Loucy (cell line): ENCODE measurements at regions not wholly inside any gene's neighbourhood (a gene's known extent, or its start where the extent isn't known, plus 50 kb on each side); places are given as distances from the start of the nearest gene placed in this dataset.

Source experiments
- H2AFZ ChIP-seq: fragments of 200-600 bp; sonication (generic); 2 replicates; pipeline ENCODE4 v1.6.0; 2016; ENCODE audit warnings: antibody characterized with exemption, mild to moderate bottlenecking, low read length, moderate library complexity
- H3F3A ChIP-seq: fragments of 200-600 bp; 2 replicates; pipeline ENCODE4 v1.6.0; 2016; ENCODE audit warnings: antibody characterized with exemption, low read depth, mild to moderate bottlenecking
- H3K27me3 ChIP-seq: fragments of 200-600 bp; sonication (generic); 2 replicates; pipeline ENCODE4 v1.6.1; 2014; ENCODE audit warnings: low read length, mild to moderate bottlenecking; ENCODE audit not compliant: insufficient read depth, poor library complexity, severe bottlenecking
- H3K36me3 ChIP-seq: fragments of 200-600 bp; sonication (generic); 2 replicates; pipeline ENCODE4 v1.6.1; 2016; ENCODE audit warnings: low read length; ENCODE audit not compliant: insufficient read depth
- H3K4me1 ChIP-seq: fragments of 200-600 bp; sonication (generic); 2 replicates; pipeline ENCODE4 v1.5.1; 2014; ENCODE audit warnings: low read length, mild to moderate bottlenecking; ENCODE audit not compliant: insufficient read depth, poor library complexity, severe bottlenecking
- H3K4me2 ChIP-seq: fragments of 200-600 bp; sonication (generic); 2 replicates; pipeline ENCODE4 v1.6.0; 2014; ENCODE audit warnings: antibody characterized with exemption, low read length, low read depth, mild to moderate bottlenecking; ENCODE audit not compliant: poor library complexity, severe bottlenecking
- H3K4me3 ChIP-seq: fragments of 200-600 bp; sonication (generic); 2 replicates; pipeline ENCODE4 v1.5.1; 2014; ENCODE audit warnings: low read length, mild to moderate bottlenecking, mixed read lengths; ENCODE audit not compliant: poor library complexity, severe bottlenecking
- H3K79me2 ChIP-seq: fragments of 200-600 bp; sonication (generic); 2 replicates; pipeline ENCODE4 v1.6.1; 2014; ENCODE audit warnings: low read length; ENCODE audit not compliant: insufficient read depth
- H3K9ac ChIP-seq: fragments of 200-600 bp; sonication (generic); 2 replicates; pipeline ENCODE4 v1.6.0; 2014; ENCODE audit warnings: mild to moderate bottlenecking, low read depth, low read length, moderate library complexity; ENCODE audit not compliant: poor library complexity, severe bottlenecking
- H3K9me2 ChIP-seq: fragments of 200-600 bp; sonication (generic); replicated peaks from 2 replicates; pipeline ENCODE4 v1.6.1; 2016; ENCODE audit warnings: low read depth, low read length, mixed read lengths
- H3K9me3 ChIP-seq: fragments of 200-600 bp; sonication (generic); 2 replicates; pipeline ENCODE4 v1.6.1; 2014; ENCODE audit warnings: mild to moderate bottlenecking, antibody characterized with exemption, low read length, low read depth; ENCODE audit not compliant: insufficient read depth
- H4K20me1 ChIP-seq: fragments of 200-600 bp; sonication (generic); 2 replicates; pipeline ENCODE4 v1.6.0; 2014; ENCODE audit warnings: antibody characterized with exemption, low read length, mild to moderate bottlenecking; ENCODE audit not compliant: insufficient read depth, poor library complexity, severe bottlenecking
- CTCF ChIP-seq: fragments of 200-600 bp; sonication (generic); conservative IDR thresholded peaks from 2 replicates; pipeline ENCODE4 v1.5.1; 2014; ENCODE audit warnings: mild to moderate bottlenecking, antibody characterized with exemption, low read length
- EZH2phosphoT487 ChIP-seq: fragments of 200-600 bp; IDR thresholded peaks from 2 replicates; pipeline ENCODE4 v1.6.1; 2018; ENCODE audit warnings: antibody characterized with exemption, mild to moderate bottlenecking, moderate library complexity, borderline replicate concordance

DNA sequence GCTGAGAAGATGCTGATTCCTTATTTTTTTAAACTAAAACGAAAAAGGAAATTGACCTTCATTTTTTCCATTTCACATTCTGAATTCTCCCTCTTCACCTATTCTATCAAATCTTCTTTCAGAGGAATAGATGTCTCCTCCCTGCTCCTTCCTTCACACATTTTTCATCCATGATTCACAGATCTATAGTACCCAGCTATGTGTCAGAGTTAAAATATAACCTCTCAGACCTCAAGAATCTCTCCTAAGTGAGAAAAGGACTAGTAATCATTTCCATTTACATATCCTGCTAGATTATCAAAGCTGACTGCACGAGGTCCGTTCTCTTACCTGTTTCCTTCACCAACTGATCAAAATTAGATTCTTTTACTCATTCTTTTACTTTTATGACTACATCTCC lies 1297.6 kb upstream of the ALCAM start:
- Histone ChIP-seq H3K36me3 (no peaks in the 10 kb centered on the region), H3K9me2 (no peaks in the 10 kb centered on the region), H3K4me3 (no peak overlapping the region), H3K9ac (no peak overlapping the region), H3K79me2 (no peaks in the 10 kb centered on the region), H4K20me1 (no peaks in the 10 kb centered on the region), H3K4me1 (no peaks in the 10 kb centered on the region), H3K9me3 (no peaks in the 10 kb centered on the region), H3F3A (no peaks in the 10 kb centered on the region), H3K27me3 (no peaks in the 10 kb centered on the region), H3K4me2 (no peak overlapping the region), H2AFZ (no peak overlapping the region)
- TF ChIP-seq EZH2phosphoT487 = no peak
- TF ChIP-seq CTCF = no peak

DNA sequence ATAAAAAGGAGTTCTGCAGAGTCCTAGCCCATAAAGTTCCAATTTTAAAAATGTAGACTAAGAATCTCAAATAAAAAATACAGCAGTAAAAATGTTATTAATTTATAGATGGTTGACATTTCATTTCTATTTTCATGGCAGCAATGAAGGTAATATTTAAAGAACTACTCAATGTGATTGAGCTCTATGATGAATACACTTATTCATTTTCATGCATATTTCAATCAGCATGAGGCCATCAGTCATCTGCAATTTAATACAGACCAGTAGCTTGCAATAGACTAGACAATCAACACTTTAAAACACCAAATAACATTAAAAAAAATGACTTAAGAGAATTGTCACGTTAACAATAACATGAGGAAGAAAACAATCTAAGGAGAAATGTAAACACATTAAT lies 1295.8 kb upstream of the ALCAM start:
- TF ChIP-seq EZH2phosphoT487 = no peak
- TF ChIP-seq CTCF = no peak
- H3K9ac ChIP-seq = no peak overlapping the region
- no peak overlapping the region for H3K4me3 ChIP-seq
- no peaks in the 10 kb centered on the region for H3K27me3 ChIP-seq
- no peak overlapping the region for H2AFZ ChIP-seq
- no peak overlapping the region for H3K4me2 ChIP-seq
- H3F3A ChIP-seq = no peaks in the 10 kb centered on the region
- H3K9me3 ChIP-seq = no peaks in the 10 kb centered on the region
- no peaks in the 10 kb centered on the region for H3K4me1 ChIP-seq
- H4K20me1 ChIP-seq = no peaks in the 10 kb centered on the region
- no peaks in the 10 kb centered on the region for H3K9me2 ChIP-seq
- H3K79me2 ChIP-seq = no peaks in the 10 kb centered on the region
- H3K36me3 ChIP-seq = no peaks in the 10 kb centered on the region

GRCh38 chr3:104080088-104080626 lies 1286.6 kb upstream of the ALCAM start:
- no peak overlapping the region for H2AFZ ChIP-seq
- no peak overlapping the region for H3K9ac ChIP-seq
- no peaks in the 10 kb centered on the region for H3K36me3 ChIP-seq
- no peaks in the 10 kb centered on the region for H3F3A ChIP-seq
- no peak overlapping the region for H3K4me3 ChIP-seq
- no peak for TF ChIP-seq EZH2phosphoT487
- TF ChIP-seq CTCF = no peak
- no peaks in the 10 kb centered on the region for H3K27me3 ChIP-seq
- no peaks in the 10 kb centered on the region for H4K20me1 ChIP-seq
- no peaks in the 10 kb centered on the region for H3K9me3 ChIP-seq
- H3K4me2 ChIP-seq = no peak overlapping the region
- no peaks in the 10 kb centered on the region for H3K4me1 ChIP-seq
- H3K79me2 ChIP-seq = no peaks in the 10 kb centered on the region
- no peaks in the 10 kb centered on the region for H3K9me2 ChIP-seq
